Trophoblast cell (in vitro differentiated cells and primary cell): ENCODE measurements at regions not wholly inside any gene's neighbourhood (a gene's known extent, or its start where the extent isn't known, plus 50 kb on each side); places are given as distances from the start of the nearest gene placed in this dataset.
A peak's percentile ranks its signal among the peaks of the same experiment; 100 is the strongest.

Experiments used
- DNase-seq, 2 donors: peaks; one replicate each; pipeline ENCODE4 v3.0.0-alpha.2; 2016
- H2AFZ ChIP-seq: 2 replicates; pipeline ENCODE4 v1.6.1; 2013; ENCODE audit warnings: low read length, moderate library complexity, mild to moderate bottlenecking; ENCODE audit not compliant: insufficient read depth, poor library complexity
- H2AK5ac ChIP-seq: 2 replicates; pipeline ENCODE4 v1.6.1; 2013; ENCODE audit warnings: mild to moderate bottlenecking, low read length
- H2BK120ac ChIP-seq: 2 replicates; pipeline ENCODE4 v1.6.1; 2013; ENCODE audit warnings: low read length, mild to moderate bottlenecking, moderate library complexity; ENCODE audit not compliant: insufficient read depth, poor library complexity
- H2BK12ac ChIP-seq: 2 replicates; pipeline ENCODE4 v1.6.1; 2013; ENCODE audit warnings: mild to moderate bottlenecking, low read length, moderate library complexity
- H2BK5ac ChIP-seq: 2 replicates; pipeline ENCODE4 v1.6.1; 2013; ENCODE audit warnings: low read length, low read depth, moderate library complexity, mild to moderate bottlenecking; ENCODE audit not compliant: poor library complexity
- H3K14ac ChIP-seq: 2 replicates; pipeline ENCODE4 v1.6.1; 2013; ENCODE audit warnings: mild to moderate bottlenecking, low read length
- H3K18ac ChIP-seq: 2 replicates; pipeline ENCODE4 v1.6.1; 2013; ENCODE audit warnings: mild to moderate bottlenecking, low read length
- H3K23ac ChIP-seq: 2 replicates; pipeline ENCODE4 v1.6.1; 2013; ENCODE audit warnings: low read length
- H3K27ac ChIP-seq: 2 replicates; pipeline ENCODE4 v1.5.1; 2013; ENCODE audit warnings: low read depth, mild to moderate bottlenecking, inconsistent platforms, low read length, moderate library complexity
- H3K27me3 ChIP-seq: 2 replicates; pipeline ENCODE4 v1.6.1; 2013; ENCODE audit warnings: inconsistent platforms, mild to moderate bottlenecking, low read length, moderate library complexity; ENCODE audit not compliant: insufficient read depth
- H3K36me3 ChIP-seq, 2 experiments: 1 replicate in 1 of 2; 2 replicates in 1 of 2; pipeline ENCODE4 v1.6.1; 2013; ENCODE audit warnings: low read length in 2 of 2, mild to moderate bottlenecking in 2 of 2, moderate library complexity in 1 of 2; ENCODE audit not compliant: insufficient read depth in 2 of 2, control insufficient read depth in 1 of 2
- H3K4ac ChIP-seq: 2 replicates; pipeline ENCODE4 v1.6.1; 2013; ENCODE audit warnings: low read depth, mild to moderate bottlenecking, low read length, moderate library complexity
- H3K4me1 ChIP-seq, 2 experiments: 1 replicate in 1 of 2; 2 replicates in 1 of 2; pipeline ENCODE4 v1.6.1; 2013; ENCODE audit warnings: low read length in 2 of 2, mild to moderate bottlenecking in 2 of 2, moderate library complexity in 1 of 2; ENCODE audit not compliant: insufficient read depth in 2 of 2, control insufficient read depth in 1 of 2
- H3K4me2 ChIP-seq: 2 replicates; pipeline ENCODE4 v1.6.1; 2013; ENCODE audit warnings: inconsistent platforms, mild to moderate bottlenecking, low read length, moderate library complexity
- H3K4me3 ChIP-seq: 2 replicates; pipeline ENCODE4 v1.5.1; 2013; ENCODE audit warnings: mild to moderate bottlenecking, low read depth, low read length, inconsistent platforms
- H3K79me1 ChIP-seq: one replicate; pipeline ENCODE4 v1.6.1; 2013; ENCODE audit warnings: low read length
- H3K79me2 ChIP-seq: 2 replicates; pipeline ENCODE4 v1.6.1; 2013; ENCODE audit warnings: low read length, mild to moderate bottlenecking; ENCODE audit not compliant: control insufficient read depth, insufficient read depth, poor library complexity
- H3K9ac ChIP-seq: 2 replicates; pipeline ENCODE4 v1.6.1; 2013; ENCODE audit warnings: mild to moderate bottlenecking, low read length
- H3K9me3 ChIP-seq: 2 replicates; pipeline ENCODE4 v1.6.1; 2013; ENCODE audit warnings: low read depth, mild to moderate bottlenecking, control low read depth, inconsistent platforms, low read length; ENCODE audit not compliant: insufficient read depth
- H4K12ac ChIP-seq: 2 replicates; pipeline ENCODE4 v1.6.1; 2013; ENCODE audit warnings: low read depth, mild to moderate bottlenecking, low read length, moderate library complexity
- H4K8ac ChIP-seq: 2 replicates; pipeline ENCODE4 v1.6.1; 2013; ENCODE audit warnings: low read depth, mild to moderate bottlenecking, low read length, moderate library complexity
- H4K91ac ChIP-seq: one replicate; pipeline ENCODE4 v1.6.1; 2013; ENCODE audit warnings: low read depth, mild to moderate bottlenecking, low read length, moderate library complexity
- WGBS: extraction: QIAGEN DNeasy Blood & Tissue Kit; methylation state at CpG from one replicate; pipeline ENCODE4 v1.1.7; 2013; ENCODE audit warnings: missing lambda C conversion rate; ENCODE audit not compliant: insufficient read length, insufficient coverage; ENCODE audit errors: extremely low coverage; 5-methylcytosine and 5-hydroxymethylcytosine counted together

DNA sequence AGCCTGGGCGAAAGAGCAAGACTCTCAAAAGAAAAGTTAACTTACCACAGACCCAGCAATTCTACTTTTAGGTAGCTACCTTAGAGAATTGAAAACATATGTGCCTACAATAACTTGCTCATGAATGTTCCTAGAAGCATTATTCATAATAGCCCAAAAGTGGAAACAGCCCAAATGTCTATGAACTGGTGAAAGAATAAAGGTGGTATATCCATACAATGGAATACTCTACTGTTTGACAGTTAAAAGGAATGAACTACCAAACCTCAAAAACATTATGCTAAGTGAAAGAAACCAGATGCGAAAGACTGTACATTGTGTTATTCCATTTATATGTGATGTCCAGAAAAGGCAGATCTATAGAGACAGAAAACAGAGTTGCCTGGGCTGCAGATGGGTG is 131.4 kb downstream of the UCHL1 start:
- H3K4ac ChIP-seq, result no peak overlapping the region
- no peaks in the 10 kb centered on the region for H3K9me3 ChIP-seq
- no peak overlapping the region for H3K23ac ChIP-seq
- no peak overlapping the region for H3K9ac ChIP-seq
- H3K4me3 ChIP-seq, result no peak overlapping the region
- no peak overlapping the region for H2AK5ac ChIP-seq
- H3K4me2 ChIP-seq, result no peak overlapping the region
- H3K27ac ChIP-seq, result no peak overlapping the region
- WGBS, result no CpG with 5 or more reads among the region's 2 CpGs
- H4K12ac ChIP-seq, result no peak overlapping the region
- no peaks in the 10 kb centered on the region for H3K79me1 ChIP-seq
- H3K18ac ChIP-seq, result no peak overlapping the region
- H3K36me3 ChIP-seq, result no peaks in the 10 kb centered on the region
- DNase-seq, result no peak
- no peak overlapping the region for H2AFZ ChIP-seq
- no peak overlapping the region for H3K14ac ChIP-seq
- H4K8ac ChIP-seq, result no peak overlapping the region
- H4K91ac ChIP-seq, result no peak overlapping the region
- no peaks in the 10 kb centered on the region for H3K4me1 ChIP-seq
- H2BK5ac ChIP-seq, result no peak overlapping the region
- H3K79me2 ChIP-seq, result no peaks in the 10 kb centered on the region
- no peak overlapping the region for H2BK120ac ChIP-seq
- H2BK12ac ChIP-seq, result no peak overlapping the region
- H3K27me3 ChIP-seq, result no peaks in the 10 kb centered on the region

- Histone ChIP-seq H4K12ac (no peak overlapping the region), H2AK5ac (no peak overlapping the region), H3K27ac (no peak overlapping the region), H3K36me3 (no peaks in the 10 kb centered on the region), H3K4me2 (no peak overlapping the region), H3K9me3 (no peaks in the 10 kb centered on the region), H2BK12ac (no peak overlapping the region), H4K8ac (no peak overlapping the region), H2AFZ (no peak overlapping the region), H3K23ac (no peak overlapping the region), H2BK120ac (no peak overlapping the region), H3K4me3 (no peak overlapping the region), H4K91ac (no peak overlapping the region), H3K9ac (no peak overlapping the region), H3K4me1 (no peaks in the 10 kb centered on the region), H3K18ac (no peak overlapping the region), H3K27me3 (no peaks in the 10 kb centered on the region), H2BK5ac (no peak overlapping the region), H3K79me1 (no peaks in the 10 kb centered on the region), H3K79me2 (no peaks in the 10 kb centered on the region), H3K4ac (no peak overlapping the region), H3K14ac (no peak overlapping the region)
- WGBS, result no CpG with 5 or more reads among the region's 3 CpGs
- peak; percentile 68 to 87 for DNase-seq
Observed at GRCh38 chr4:41389356-41389755, 132.6 kb downstream of the UCHL1 start.

- Histone ChIP-seq H3K4me3 (no peak overlapping the region), H4K8ac (no peak overlapping the region), H2BK5ac (no peak overlapping the region), H3K27me3 (no peaks in the 10 kb centered on the region), H3K4me2 (no peak overlapping the region), H3K14ac (no peak overlapping the region), H2BK12ac (no peak overlapping the region), H2AK5ac (no peak overlapping the region), H2AFZ (no peak overlapping the region), H3K27ac (no peak overlapping the region), H3K79me2 (no peaks in the 10 kb centered on the region), H3K4ac (no peak overlapping the region), H3K9me3 (no peaks in the 10 kb centered on the region), H3K23ac (no peak overlapping the region), H4K91ac (no peak overlapping the region), H3K4me1 (peaks cover 0 to 2% of the 10 kb centered on the region in 2 experiments), H3K36me3 (no peaks in the 10 kb centered on the region), H4K12ac (no peak overlapping the region), H2BK120ac (no peak overlapping the region), H3K9ac (no peak overlapping the region), H3K79me1 (no peaks in the 10 kb centered on the region), H3K18ac (no peak overlapping the region)
- no CpG with 5 or more reads among the region's 2 CpGs for whole genome bisulfite sequencing
- DNase-seq, result no peak
Observed at GRCh38 chr4:41390661-41391060, 133.9 kb downstream of the UCHL1 start.

DNA sequence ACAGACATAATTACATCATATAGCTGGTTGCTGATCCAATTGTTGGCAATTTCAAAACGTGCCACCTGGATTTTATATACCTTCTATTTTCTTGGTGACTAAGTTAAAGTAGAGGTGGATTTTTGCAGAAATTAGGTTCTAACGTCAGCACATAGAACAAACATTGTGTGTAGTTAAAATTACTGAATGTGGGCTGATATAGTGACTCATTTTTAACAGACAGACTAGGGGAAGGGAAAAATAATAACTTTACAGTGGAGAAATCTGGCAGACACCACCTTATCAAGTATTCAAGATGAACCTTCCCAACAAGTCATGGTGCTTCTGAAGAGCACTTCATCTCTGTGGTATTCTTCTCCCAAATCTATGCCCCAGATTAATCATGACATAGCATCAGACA is 134.5 kb downstream of the UCHL1 start:
- Histone ChIP-seq H3K4me1 (peaks cover 0 to 2% of the 10 kb centered on the region in 2 experiments), H3K9ac (no peak overlapping the region), H2BK5ac (no peak overlapping the region), H3K4me2 (no peak overlapping the region), H3K27me3 (no peaks in the 10 kb centered on the region), H2AFZ (no peak overlapping the region), H3K4me3 (no peak overlapping the region), H3K9me3 (no peaks in the 10 kb centered on the region), H3K18ac (no peak overlapping the region), H4K8ac (no peak overlapping the region), H2BK12ac (no peak overlapping the region), H3K27ac (no peak overlapping the region), H3K79me1 (no peaks in the 10 kb centered on the region), H4K12ac (no peak overlapping the region), H3K79me2 (no peaks in the 10 kb centered on the region), H2AK5ac (no peak overlapping the region), H3K4ac (no peak overlapping the region), H4K91ac (no peak overlapping the region), H2BK120ac (no peak overlapping the region), H3K23ac (no peak overlapping the region), H3K14ac (no peak overlapping the region), H3K36me3 (no peaks in the 10 kb centered on the region)
- no peak for DNase-seq
- WGBS, result no CpG with 5 or more reads among the region's 2 CpGs
